WTC11 (cell line): ENCODE measurements at regions not wholly inside any gene's neighbourhood (a gene's known extent, or its start where the extent isn't known, plus 50 kb on each side); places are given as distances from the start of the nearest gene placed in this dataset.

Experiments
- ARID4B ChIP-seq: sonication (generic); formaldehyde crosslinking; IDR thresholded peaks from 2 replicates; pipeline ENCODE4 v1.8.0; 2023; ENCODE audit warnings: missing genetic modification reagents, mild to moderate bottlenecking, borderline replicate concordance
- E2F1 ChIP-seq: sonication (generic); formaldehyde crosslinking; IDR thresholded peaks from 2 replicates; pipeline ENCODE4 v1.8.0; 2022; ENCODE audit warnings: mild to moderate bottlenecking, missing genetic modification reagents
- E2F4 ChIP-seq: sonication (generic); formaldehyde crosslinking; IDR thresholded peaks from 2 replicates; pipeline ENCODE4 v1.8.1; 2022; ENCODE audit warnings: low read depth, mild to moderate bottlenecking, moderate library complexity, missing genetic modification reagents, borderline replicate concordance
- ELF4 ChIP-seq: sonication (generic); formaldehyde crosslinking; IDR thresholded peaks from 2 replicates; pipeline ENCODE4 v1.8.1; 2022; ENCODE audit warnings: low read depth, mild to moderate bottlenecking, moderate library complexity, missing genetic modification reagents
- GTF2I ChIP-seq: fragments of 250-450 bp; sonication (Bioruptor Pico); conservative IDR thresholded peaks from 2 replicates; pipeline ENCODE4 v1.4.0; 2021; ENCODE audit warnings: mild to moderate bottlenecking
- JAZF1 ChIP-seq: fragments of 250-450 bp; sonication (Bioruptor Pico); IDR thresholded peaks from 2 replicates; pipeline ENCODE4 v1.9.0; 2021; ENCODE audit warnings: moderate library complexity, mild to moderate bottlenecking, inconsistent platforms
- NFYB ChIP-seq: sonication (generic); formaldehyde crosslinking; conservative IDR thresholded peaks from 2 replicates; pipeline ENCODE4 v1.8.0; 2022; ENCODE audit warnings: low read depth, missing genetic modification reagents
- NR3C1 ChIP-seq: sonication (generic); formaldehyde crosslinking; conservative IDR thresholded peaks from 2 replicates; pipeline ENCODE4 v1.8.1; 2023; ENCODE audit warnings: low read depth, mild to moderate bottlenecking, missing genetic modification reagents
- ZNF232 ChIP-seq: sonication (generic); formaldehyde crosslinking; IDR thresholded peaks from 2 replicates; pipeline ENCODE4 v1.8.0; 2022; ENCODE audit warnings: mild to moderate bottlenecking, missing genetic modification reagents
- ZNF671 ChIP-seq: fragments of 250-450 bp; sonication (Bioruptor Pico); IDR thresholded peaks from 2 replicates; pipeline ENCODE4 v1.8.0; 2021; ENCODE audit warnings: mild to moderate bottlenecking
- ZSCAN18 ChIP-seq: fragments of 250-450 bp; sonication (Bioruptor Pico); IDR thresholded peaks from 2 replicates; pipeline ENCODE4 v2.1.2; 2022; ENCODE audit warnings: mild to moderate bottlenecking, moderate library complexity
- TF ChIP-seq, protein P1 (sequence below): sonication (generic); formaldehyde crosslinking; IDR thresholded peaks from 2 replicates; pipeline ENCODE4 v1.8.0; 2022; ENCODE audit warnings: mild to moderate bottlenecking, missing genetic modification reagents
- TF ChIP-seq, protein P2 (sequence below): sonication (generic); formaldehyde crosslinking; IDR thresholded peaks from 2 replicates; pipeline ENCODE4 v1.8.0; 2022; ENCODE audit warnings: missing genetic modification reagents
- TF ChIP-seq, protein P3 (sequence below): fragments of 250-450 bp; sonication (Bioruptor Pico); IDR thresholded peaks from 2 replicates; pipeline ENCODE4 v1.9.0; 2021; ENCODE audit warnings: mild to moderate bottlenecking

DNA sequence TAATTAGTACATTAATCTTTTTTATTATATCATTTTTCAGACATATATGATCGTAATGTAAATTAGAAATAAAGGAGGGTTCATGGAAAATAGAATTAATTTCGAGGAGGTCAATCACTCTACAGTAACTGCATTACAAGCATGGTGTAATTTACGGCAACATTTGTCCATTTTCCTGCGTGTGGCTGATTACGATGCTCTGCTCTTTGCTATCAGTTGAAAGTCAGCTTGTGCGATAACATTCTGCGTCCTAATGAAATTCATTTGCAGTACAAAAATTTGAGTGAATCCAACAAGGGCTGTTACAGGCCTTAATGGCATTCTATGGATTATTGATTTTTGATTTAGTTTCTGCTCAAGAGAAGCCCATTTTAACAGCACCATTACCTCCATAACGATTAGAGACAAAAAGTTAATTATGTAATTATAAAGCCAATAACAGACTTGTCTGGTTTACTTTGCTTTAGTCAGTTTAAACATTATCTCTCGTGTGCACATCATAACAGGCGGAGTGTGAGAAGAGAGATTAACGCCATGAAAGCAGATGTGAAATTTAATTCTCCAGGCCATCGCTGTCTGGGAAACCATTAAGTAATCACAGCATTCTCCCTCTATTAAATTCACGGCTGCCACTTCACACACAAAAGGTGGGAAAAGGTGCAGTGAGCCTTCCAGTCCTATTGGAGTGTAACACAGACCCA is 256.4 kb upstream of the IRX3 start (continued):
- TF ChIP-seq ZSCAN18 (CRISPR knock-in tag): no peak
- no peak for TF ChIP-seq E2F4
- TF ChIP-seq ZNF671 (CRISPR knock-in tag): no peak
- TF ChIP-seq E2F1 (CRISPR knock-in tag): no peak
- no peak for TF ChIP-seq ARID4B (CRISPR knock-in tag)
- TF ChIP-seq JAZF1 (CRISPR knock-in tag): no peak
- no peak for TF ChIP-seq GTF2I
- no peak for TF ChIP-seq NR3C1 (CRISPR knock-in tag)
- TF ChIP-seq, protein P1, sequence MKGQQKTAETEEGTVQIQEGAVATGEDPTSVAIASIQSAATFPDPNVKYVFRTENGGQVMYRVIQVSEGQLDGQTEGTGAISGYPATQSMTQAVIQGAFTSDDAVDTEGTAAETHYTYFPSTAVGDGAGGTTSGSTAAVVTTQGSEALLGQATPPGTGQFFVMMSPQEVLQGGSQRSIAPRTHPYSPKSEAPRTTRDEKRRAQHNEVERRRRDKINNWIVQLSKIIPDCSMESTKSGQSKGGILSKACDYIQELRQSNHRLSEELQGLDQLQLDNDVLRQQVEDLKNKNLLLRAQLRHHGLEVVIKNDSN (CRISPR knock-in tag): no peak
- TF ChIP-seq, protein P2, sequence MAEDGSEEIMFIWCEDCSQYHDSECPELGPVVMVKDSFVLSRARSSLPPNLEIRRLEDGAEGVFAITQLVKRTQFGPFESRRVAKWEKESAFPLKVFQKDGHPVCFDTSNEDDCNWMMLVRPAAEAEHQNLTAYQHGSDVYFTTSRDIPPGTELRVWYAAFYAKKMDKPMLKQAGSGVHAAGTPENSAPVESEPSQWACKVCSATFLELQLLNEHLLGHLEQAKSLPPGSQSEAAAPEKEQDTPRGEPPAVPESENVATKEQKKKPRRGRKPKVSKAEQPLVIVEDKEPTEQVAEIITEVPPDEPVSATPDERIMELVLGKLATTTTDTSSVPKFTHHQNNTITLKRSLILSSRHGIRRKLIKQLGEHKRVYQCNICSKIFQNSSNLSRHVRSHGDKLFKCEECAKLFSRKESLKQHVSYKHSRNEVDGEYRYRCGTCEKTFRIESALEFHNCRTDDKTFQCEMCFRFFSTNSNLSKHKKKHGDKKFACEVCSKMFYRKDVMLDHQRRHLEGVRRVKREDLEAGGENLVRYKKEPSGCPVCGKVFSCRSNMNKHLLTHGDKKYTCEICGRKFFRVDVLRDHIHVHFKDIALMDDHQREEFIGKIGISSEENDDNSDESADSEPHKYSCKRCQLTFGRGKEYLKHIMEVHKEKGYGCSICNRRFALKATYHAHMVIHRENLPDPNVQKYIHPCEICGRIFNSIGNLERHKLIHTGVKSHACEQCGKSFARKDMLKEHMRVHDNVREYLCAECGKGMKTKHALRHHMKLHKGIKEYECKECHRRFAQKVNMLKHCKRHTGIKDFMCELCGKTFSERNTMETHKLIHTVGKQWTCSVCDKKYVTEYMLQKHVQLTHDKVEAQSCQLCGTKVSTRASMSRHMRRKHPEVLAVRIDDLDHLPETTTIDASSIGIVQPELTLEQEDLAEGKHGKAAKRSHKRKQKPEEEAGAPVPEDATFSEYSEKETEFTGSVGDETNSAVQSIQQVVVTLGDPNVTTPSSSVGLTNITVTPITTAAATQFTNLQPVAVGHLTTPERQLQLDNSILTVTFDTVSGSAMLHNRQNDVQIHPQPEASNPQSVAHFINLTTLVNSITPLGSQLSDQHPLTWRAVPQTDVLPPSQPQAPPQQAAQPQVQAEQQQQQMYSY (CRISPR knock-in tag): no peak
- TF ChIP-seq NFYB (CRISPR knock-in tag): no peak
- no peak for TF ChIP-seq ELF4 (CRISPR knock-in tag)
- no peak for TF ChIP-seq ZNF232 (CRISPR knock-in tag)
- TF ChIP-seq, protein P3, sequence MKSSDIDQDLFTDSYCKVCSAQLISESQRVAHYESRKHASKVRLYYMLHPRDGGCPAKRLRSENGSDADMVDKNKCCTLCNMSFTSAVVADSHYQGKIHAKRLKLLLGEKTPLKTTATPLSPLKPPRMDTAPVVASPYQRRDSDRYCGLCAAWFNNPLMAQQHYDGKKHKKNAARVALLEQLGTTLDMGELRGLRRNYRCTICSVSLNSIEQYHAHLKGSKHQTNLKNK (CRISPR knock-in tag): no peak
